ENCODE measurements at regions not wholly inside any gene's neighbourhood (a gene's known extent, or its start where the extent isn't known, plus 50 kb on each side); places are given as distances from the start of the nearest gene placed in this dataset.

DNA sequence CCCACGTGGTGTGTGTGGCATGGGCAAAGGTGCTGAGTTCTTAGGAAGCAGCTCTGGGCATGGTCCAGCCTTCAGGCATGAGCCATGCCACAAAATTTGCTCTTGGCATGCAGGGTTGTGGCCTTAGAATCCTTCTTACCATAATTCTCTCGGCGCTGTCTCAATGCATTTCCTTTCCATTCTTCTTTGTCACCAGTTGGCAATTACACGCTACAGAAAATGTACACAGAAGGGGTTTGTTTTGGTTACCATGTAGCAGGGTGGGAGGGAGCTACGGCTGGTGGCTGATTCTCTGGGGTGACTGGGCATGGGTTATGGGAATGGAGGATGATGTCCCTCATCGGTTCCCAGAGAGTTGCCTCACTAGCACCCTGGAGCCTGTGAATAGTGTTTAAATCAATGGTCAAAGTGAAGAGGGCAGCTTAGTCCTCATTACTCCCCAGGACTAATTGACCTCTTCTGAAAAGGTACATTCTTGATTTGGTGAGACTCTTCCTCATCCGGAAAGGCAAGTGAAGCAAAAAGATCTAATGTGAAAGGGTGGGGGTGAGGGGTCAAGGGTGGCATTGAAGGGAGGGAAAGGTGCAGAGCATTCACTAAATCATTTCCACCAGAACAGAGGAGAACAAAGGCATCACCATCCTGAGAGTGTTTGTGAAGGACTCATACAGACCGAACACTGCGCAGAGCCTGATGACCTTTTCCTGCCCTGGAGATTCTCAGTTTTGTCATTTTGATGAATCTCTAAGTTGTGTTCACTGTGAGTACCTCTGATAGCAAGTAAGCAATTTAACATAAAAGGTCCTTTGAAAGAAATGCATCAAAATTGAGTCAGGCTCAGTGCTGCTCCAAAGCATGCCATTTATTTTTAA is 199.8 kb upstream of the SFRP2 start:
- no peak for ATAC-seq
- no peak for TF ChIP-seq OSR1 (CRISPR knock-in tag; IDR thresholded peaks at IDR 0.05)
- TF ChIP-seq GLIS3 (CRISPR knock-in tag; IDR thresholded peaks at IDR 0.05) = no peak
- no peak for TF ChIP-seq ZFP3 (CRISPR knock-in tag; IDR thresholded peaks at IDR 0.05)
- no peak for TF ChIP-seq ARNTL (CRISPR knock-in tag; IDR thresholded peaks at IDR 0.05; ENCODE audit: borderline replicate concordance, low read depth)
- TF ChIP-seq ZNF8 (CRISPR knock-in tag; IDR thresholded peaks at IDR 0.05) = no peak
- no peak for TF ChIP-seq ZNF70 (CRISPR knock-in tag; IDR thresholded peaks at IDR 0.05)
- TF ChIP-seq RARB (CRISPR knock-in tag; IDR thresholded peaks at IDR 0.05) = no peak
- no peak for TF ChIP-seq ESRRG (CRISPR knock-in tag; IDR thresholded peaks at IDR 0.05)
- no peak for TF ChIP-seq CSRNP3 (CRISPR knock-in tag; IDR thresholded peaks at IDR 0.05)
- TF ChIP-seq, protein P1, sequence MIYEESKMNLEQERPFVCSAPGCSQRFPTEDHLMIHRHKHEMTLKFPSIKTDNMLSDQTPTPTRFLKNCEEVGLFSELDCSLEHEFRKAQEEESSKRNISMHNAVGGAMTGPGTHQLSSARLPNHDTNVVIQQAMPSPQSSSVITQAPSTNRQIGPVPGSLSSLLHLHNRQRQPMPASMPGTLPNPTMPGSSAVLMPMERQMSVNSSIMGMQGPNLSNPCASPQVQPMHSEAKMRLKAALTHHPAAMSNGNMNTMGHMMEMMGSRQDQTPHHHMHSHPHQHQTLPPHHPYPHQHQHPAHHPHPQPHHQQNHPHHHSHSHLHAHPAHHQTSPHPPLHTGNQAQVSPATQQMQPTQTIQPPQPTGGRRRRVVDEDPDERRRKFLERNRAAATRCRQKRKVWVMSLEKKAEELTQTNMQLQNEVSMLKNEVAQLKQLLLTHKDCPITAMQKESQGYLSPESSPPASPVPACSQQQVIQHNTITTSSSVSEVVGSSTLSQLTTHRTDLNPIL (CRISPR knock-in tag; IDR thresholded peaks at IDR 0.05; ENCODE audit: low read depth) = no peak
- TF ChIP-seq ISL1 (CRISPR knock-in tag; IDR thresholded peaks at IDR 0.05) = no peak
- TF ChIP-seq ZNF565 (CRISPR knock-in tag; conservative IDR thresholded peaks at IDR 0.05; ENCODE audit: low read depth) = no peak
- no peak for TF ChIP-seq CSDC2 (CRISPR knock-in tag; IDR thresholded peaks at IDR 0.05)
- TF ChIP-seq PATZ1 (CRISPR knock-in tag; IDR thresholded peaks at IDR 0.05; ENCODE audit: borderline replicate concordance) = no peak
- no peak for TF ChIP-seq SNAI2 (CRISPR knock-in tag; IDR thresholded peaks at IDR 0.05)

DNA sequence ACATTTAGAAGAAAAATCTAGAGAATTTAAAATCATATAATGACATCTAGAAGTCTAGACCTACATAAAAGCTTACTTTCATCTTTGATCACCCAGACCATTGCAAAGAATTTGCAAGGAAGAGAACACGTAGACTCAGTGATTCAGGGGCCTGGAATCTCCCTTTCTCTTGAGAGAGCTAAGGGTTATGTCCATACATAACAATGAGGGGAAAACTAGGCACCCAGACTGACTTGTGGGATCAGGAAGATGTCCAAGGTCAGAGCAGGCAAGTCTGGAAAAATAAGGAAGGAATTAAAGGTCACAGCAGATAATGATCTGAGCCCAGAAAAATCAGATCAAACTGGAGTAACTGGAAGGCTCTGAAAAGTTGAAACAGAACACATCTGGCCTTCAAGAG is 198.4 kb upstream of the SFRP2 start:
- no peak for ATAC-seq
- TF ChIP-seq ZNF70 (CRISPR knock-in tag; IDR thresholded peaks at IDR 0.05) = no peak
- no peak for TF ChIP-seq GLIS3 (CRISPR knock-in tag; IDR thresholded peaks at IDR 0.05)
- TF ChIP-seq PATZ1 (CRISPR knock-in tag; IDR thresholded peaks at IDR 0.05; ENCODE audit: borderline replicate concordance) = no peak
- no peak for TF ChIP-seq TCF4 (CRISPR knock-in tag; IDR thresholded peaks at IDR 0.05; ENCODE audit: borderline replicate concordance)
- TF ChIP-seq ZNF8 (CRISPR knock-in tag; IDR thresholded peaks at IDR 0.05) = no peak
- no peak for TF ChIP-seq ZFP3 (CRISPR knock-in tag; IDR thresholded peaks at IDR 0.05)
- no peak for TF ChIP-seq ESRRG (CRISPR knock-in tag; IDR thresholded peaks at IDR 0.05)

DNA sequence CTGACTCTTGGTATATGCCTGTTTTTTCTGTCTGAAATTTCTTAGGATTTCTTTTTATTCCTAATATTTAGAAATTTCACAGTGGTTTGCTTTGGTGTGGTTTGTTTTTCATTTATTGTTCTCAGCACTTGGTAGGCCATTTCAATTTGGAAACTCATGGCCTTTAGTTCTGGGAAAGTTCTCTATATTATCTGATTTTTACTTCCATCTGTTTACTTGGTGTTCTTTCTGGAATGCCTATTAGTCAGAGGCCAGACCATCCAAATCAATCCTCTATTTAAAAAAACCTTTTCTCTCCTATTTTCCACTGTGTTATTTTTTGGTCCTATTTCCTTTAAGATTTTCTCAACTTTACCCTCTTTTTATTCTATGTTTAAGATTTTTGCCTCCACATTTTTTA is 188.1 kb upstream of the SFRP2 start:
- no peak for ATAC-seq
- TF ChIP-seq CSDC2 (CRISPR knock-in tag; IDR thresholded peaks at IDR 0.05) = no peak
- no peak for TF ChIP-seq OSR1 (CRISPR knock-in tag; IDR thresholded peaks at IDR 0.05)
- TF ChIP-seq ZFP30 (CRISPR knock-in tag; IDR thresholded peaks at IDR 0.05) = no peak
- TF ChIP-seq, protein P1 (CRISPR knock-in tag; IDR thresholded peaks at IDR 0.05; ENCODE audit: low read depth) = no peak
- TF ChIP-seq SNAI2 (CRISPR knock-in tag; IDR thresholded peaks at IDR 0.05) = no peak
- no peak for TF ChIP-seq RARB (CRISPR knock-in tag; IDR thresholded peaks at IDR 0.05)
- no peak for TF ChIP-seq GLIS3 (CRISPR knock-in tag; IDR thresholded peaks at IDR 0.05)
- no peak for TF ChIP-seq ZNF70 (CRISPR knock-in tag; IDR thresholded peaks at IDR 0.05)
- TF ChIP-seq ZFP3 (CRISPR knock-in tag; IDR thresholded peaks at IDR 0.05) = no peak
- no peak for TF ChIP-seq ESRRG (CRISPR knock-in tag; IDR thresholded peaks at IDR 0.05)
- no peak for TF ChIP-seq PATZ1 (CRISPR knock-in tag; IDR thresholded peaks at IDR 0.05; ENCODE audit: borderline replicate concordance)

Measured in SK-N-SH treated with all-trans-retinoic acid at 6 μM for 48 hours (cell line).